Activated CD8-positive, alpha-beta memory T cell treated with anti-CD3 and anti-CD28 coated beads, Interleukin-2, amount 10 ng/mL, durations not matched to agents 7 days and 5 days (primary cell): ENCODE measurements at regions not wholly inside any gene's neighbourhood (a gene's known extent, or its start where the extent isn't known, plus 50 kb on each side); places are given as distances from the start of the nearest gene placed in this dataset.

Source experiments
- ATAC-seq: fragments of 150-1000 bp; cut with Tn5 transposase; one replicate; pipeline ENCODE4 v1.10.0; 2021; ENCODE audit warnings: moderate library complexity
- CTCF ChIA-PET: fragments of 350-600 bp; sonication (Branson Sonifier 250); formaldehyde crosslinking; loops from one replicate; lab custom pipeline; 2021; ENCODE audit warnings: antibody characterized with exemption; lab: Charles Lee
- DNase-seq: peaks from one replicate; pipeline ENCODE4 v3.0.0-alpha.2; 2020
- H3K27ac Mint-ChIP-seq: one replicate; pipeline ENCODE4 v1.8.0; 2021; ENCODE audit warnings: mild to moderate bottlenecking, mixed read lengths
- H3K27me3 Mint-ChIP-seq: one replicate; pipeline ENCODE4 v1.8.0; 2021; ENCODE audit warnings: mixed read lengths
- H3K36me3 Mint-ChIP-seq: one replicate; pipeline ENCODE4 v1.8.0; 2021; ENCODE audit warnings: mild to moderate bottlenecking, mixed read lengths
- H3K4me1 Mint-ChIP-seq: one replicate; pipeline ENCODE4 v1.8.0; 2021; ENCODE audit warnings: mixed read lengths
- H3K4me3 Mint-ChIP-seq: one replicate; pipeline ENCODE4 v1.8.0; 2021; ENCODE audit warnings: mild to moderate bottlenecking, moderate library complexity, mixed read lengths
- H3K9me3 Mint-ChIP-seq: one replicate; pipeline ENCODE4 v1.8.0; 2022; ENCODE audit warnings: low read depth, mixed read lengths

GRCh38 chr10:44835300-44835699 is 75.8 kb upstream of the TMEM72 start:
- CTCF ChIA-PET: no interaction called here
- no peaks in the 10 kb centered on the region for H3K9me3 Mint-ChIP-seq
- peaks cover 2% of the 10 kb centered on the region for H3K27me3 Mint-ChIP-seq
- H3K27ac Mint-ChIP-seq: no peak overlapping the region
- H3K4me3 Mint-ChIP-seq: no peak overlapping the region
- ATAC-seq (no peak), DNase-seq (no peak)
- no peaks in the 10 kb centered on the region for H3K4me1 Mint-ChIP-seq
- no peaks in the 10 kb centered on the region for H3K36me3 Mint-ChIP-seq

GRCh38 chr10:44843484-44843883 is 67.7 kb upstream of the TMEM72 start:
- Mint-ChIP-seq H3K4me3 (no peak overlapping the region), H3K36me3 (no peaks in the 10 kb centered on the region), H3K9me3 (no peaks in the 10 kb centered on the region), H3K27me3 (peaks cover 4% of the 10 kb centered on the region), H3K27ac (no peak overlapping the region), H3K4me1 (no peaks in the 10 kb centered on the region)
- DNase-seq (no peak), ATAC-seq (no peak)
- CTCF ChIA-PET: no interaction called here

DNA sequence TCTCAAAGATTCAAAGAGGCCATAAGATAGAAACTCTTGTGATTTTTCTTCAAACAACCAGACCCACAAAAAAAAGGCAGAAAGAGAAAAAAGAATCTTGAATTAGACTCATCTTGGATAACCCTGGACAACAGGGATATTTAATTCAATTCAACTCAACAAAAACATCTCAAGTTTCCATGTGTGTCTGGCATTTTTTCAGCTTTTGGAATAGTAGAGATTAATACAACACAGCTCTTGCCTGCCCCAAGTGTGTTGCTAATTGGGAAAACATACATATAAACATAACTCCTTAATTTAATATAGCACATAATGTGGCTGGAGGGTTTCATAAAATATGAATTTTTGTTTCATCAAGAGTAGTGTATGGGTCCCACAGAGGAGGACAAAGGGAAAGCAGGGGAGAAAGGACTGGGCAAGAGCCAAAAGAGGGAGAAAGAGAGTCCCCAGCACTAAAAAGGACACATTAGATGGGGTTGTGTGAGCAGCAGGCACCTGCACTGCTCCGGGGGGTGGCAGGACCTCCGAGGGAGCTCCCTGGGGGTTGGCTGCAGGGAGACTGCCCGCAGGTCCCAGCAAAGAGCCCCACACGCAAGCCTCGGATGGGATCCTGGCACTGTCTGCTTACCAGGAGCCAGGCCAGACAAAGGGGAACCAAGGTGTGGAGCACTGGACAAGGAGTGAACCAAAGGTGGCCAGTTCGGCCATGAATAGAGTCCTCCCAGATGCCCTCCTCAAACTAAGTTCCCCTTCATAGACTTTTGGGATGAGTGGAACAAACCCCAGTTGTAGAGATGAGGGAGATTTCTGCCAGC is 65.6 kb upstream of the TMEM72 start:
- Mint-ChIP-seq H3K4me1 (no peaks in the 10 kb centered on the region), H3K4me3 (no peak overlapping the region), H3K36me3 (no peaks in the 10 kb centered on the region), H3K27ac (no peak overlapping the region), H3K27me3 (peaks cover 4% of the 10 kb centered on the region), H3K9me3 (no peaks in the 10 kb centered on the region)
- no peak for ATAC-seq
- CTCF ChIA-PET: no interaction called here
- DNase-seq: no peak

DNA sequence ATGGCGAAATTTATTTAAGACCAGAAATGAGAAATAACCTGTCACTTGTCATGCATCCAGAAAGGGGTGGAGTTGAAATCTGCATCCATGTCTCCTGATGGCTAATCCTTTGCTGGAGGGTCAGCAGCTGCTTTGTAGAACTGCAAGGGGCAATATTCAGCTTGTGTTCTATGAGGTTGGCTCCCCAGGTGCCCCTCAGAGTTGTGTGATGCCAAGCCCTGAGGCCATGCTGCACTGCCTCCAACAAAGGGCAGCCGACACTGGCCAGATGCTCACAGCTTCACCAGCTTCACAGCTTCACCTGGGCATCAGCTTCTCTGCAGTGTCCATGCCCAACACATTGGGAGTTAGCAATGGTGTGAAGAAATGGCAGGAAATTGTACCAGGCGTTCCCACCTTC is 64.0 kb upstream of the TMEM72 start:
- no peaks in the 10 kb centered on the region for H3K9me3 Mint-ChIP-seq
- no peak for DNase-seq
- no peak overlapping the region for H3K27ac Mint-ChIP-seq
- H3K36me3 Mint-ChIP-seq: no peaks in the 10 kb centered on the region
- H3K4me1 Mint-ChIP-seq: no peaks in the 10 kb centered on the region
- no peak overlapping the region for H3K4me3 Mint-ChIP-seq
- ATAC-seq: no peak
- CTCF ChIA-PET: no interaction called here
- no peaks in the 10 kb centered on the region for H3K27me3 Mint-ChIP-seq

DNA sequence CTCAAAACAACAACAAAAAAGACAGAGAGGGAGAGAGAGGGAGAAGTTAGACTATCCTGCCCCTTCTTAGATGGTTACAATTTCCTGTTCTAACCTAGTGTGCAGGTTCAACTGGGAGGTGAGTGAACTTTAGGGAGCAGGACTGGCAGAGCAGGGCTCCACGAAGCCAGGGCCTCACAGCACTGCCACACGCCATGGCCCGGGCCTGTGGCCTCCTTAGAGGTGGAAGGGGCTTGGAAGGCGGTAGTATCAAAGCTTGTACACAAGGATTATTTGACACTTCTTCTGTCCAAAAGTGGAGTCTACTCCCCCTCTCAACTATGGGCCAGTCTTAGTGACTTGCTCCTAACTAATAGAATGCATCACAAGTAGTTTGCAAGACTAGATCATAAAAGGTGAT is 62.9 kb upstream of the TMEM72 start:
- Mint-ChIP-seq H3K9me3 (no peaks in the 10 kb centered on the region), H3K4me1 (no peaks in the 10 kb centered on the region), H3K27me3 (no peaks in the 10 kb centered on the region), H3K4me3 (no peak overlapping the region), H3K27ac (no peak overlapping the region), H3K36me3 (no peaks in the 10 kb centered on the region)
- DNase-seq (no peak), ATAC-seq (no peak)
- CTCF ChIA-PET: no interaction called here

DNA sequence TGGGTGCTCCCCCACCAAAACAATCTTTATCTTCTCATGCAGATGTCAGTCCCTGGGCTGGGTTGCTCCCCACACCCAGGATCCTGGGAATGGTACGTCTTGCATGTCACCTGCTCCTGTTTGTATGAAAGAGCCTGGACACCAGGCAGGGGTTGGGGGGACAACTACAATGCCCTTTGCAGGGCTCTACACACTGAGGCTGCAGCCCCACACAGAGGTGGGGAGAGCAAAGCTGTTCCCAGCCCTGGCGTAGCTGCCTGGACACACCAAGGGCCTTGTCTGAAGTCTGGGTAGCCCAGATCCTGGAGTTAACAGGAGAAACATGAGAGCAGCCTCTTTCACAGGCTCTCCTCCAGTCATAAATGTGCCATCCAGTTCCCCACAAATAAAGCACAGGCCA is 61.2 kb upstream of the TMEM72 start:
- DNase-seq: no peak
- CTCF ChIA-PET: no interaction called here

GRCh38 chr10:44850356-44850934 is 60.7 kb upstream of the TMEM72 start:
- Mint-ChIP-seq H3K4me1 (no peaks in the 10 kb centered on the region), H3K9me3 (no peaks in the 10 kb centered on the region), H3K27me3 (no peaks in the 10 kb centered on the region), H3K4me3 (no peak overlapping the region), H3K27ac (no peak overlapping the region), H3K36me3 (no peaks in the 10 kb centered on the region)
- CTCF ChIA-PET: no interaction called here
- no peak for DNase-seq
- ATAC-seq: no peak

More for the DNA sequence above, 61.2 kb upstream of the TMEM72 start:
- Mint-ChIP-seq H3K27ac (no peak overlapping the region), H3K36me3 (no peaks in the 10 kb centered on the region), H3K4me1 (no peaks in the 10 kb centered on the region), H3K27me3 (no peaks in the 10 kb centered on the region), H3K9me3 (no peaks in the 10 kb centered on the region), H3K4me3 (no peak overlapping the region)
- no peak for ATAC-seq

- no peaks in the 10 kb centered on the region for H3K36me3 Mint-ChIP-seq
- ATAC-seq (no peak), DNase-seq (no peak)
- H3K4me3 Mint-ChIP-seq: no peak overlapping the region
- no peak overlapping the region for H3K27ac Mint-ChIP-seq
- H3K27me3 Mint-ChIP-seq: no peaks in the 10 kb centered on the region
- H3K9me3 Mint-ChIP-seq: no peaks in the 10 kb centered on the region
- CTCF ChIA-PET: no interaction called here
- no peaks in the 10 kb centered on the region for H3K4me1 Mint-ChIP-seq
Observed at GRCh38 chr10:44851413-44851812, 59.7 kb upstream of the TMEM72 start.

- CTCF ChIA-PET: no interaction called here
- no peaks in the 10 kb centered on the region for H3K36me3 Mint-ChIP-seq
Observed at GRCh38 chr10:44851881-44852280, 59.3 kb upstream of the TMEM72 start.

DNA sequence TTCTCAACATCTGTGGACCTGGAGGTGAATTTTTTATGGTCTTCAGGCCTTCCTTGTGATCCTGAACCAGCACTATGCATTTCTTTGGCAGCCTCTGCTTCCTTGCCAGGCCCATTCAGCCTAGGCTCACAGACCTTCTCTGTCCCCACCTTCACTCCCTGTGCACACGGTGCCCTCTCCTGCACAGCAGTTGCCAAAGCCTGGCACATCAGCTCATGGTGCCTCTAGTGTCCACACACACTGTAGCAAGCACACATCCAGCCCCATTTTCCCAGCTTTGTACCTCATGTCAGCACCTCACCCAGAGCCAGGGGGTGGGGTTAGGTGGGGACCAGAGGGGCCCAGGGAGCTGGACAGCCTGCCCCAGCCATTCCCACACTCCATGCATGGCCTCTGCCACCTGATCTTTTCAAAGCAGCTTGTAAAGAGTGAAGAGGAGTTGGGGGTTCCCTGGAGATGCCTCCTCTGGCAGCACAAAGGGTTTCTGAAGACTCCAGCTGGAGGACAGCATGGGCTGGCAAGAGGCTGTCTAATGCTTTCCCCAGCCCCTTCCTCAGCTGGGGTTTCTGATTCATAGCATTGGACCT is 57.9 kb upstream of the TMEM72 start:
- Mint-ChIP-seq H3K36me3 (no peaks in the 10 kb centered on the region), H3K4me1 (no peaks in the 10 kb centered on the region), H3K4me3 (no peak overlapping the region), H3K27me3 (no peaks in the 10 kb centered on the region), H3K27ac (no peak overlapping the region), H3K9me3 (no peaks in the 10 kb centered on the region)
- ATAC-seq (no peak), DNase-seq (no peak)
- CTCF ChIA-PET: interaction anchor here (0.9 to 1.0 kb wide), 2 partner anchors 11 to 12 kb away, joined by 3 to 4 read pairs; no protein-coding TSS in a partner anchor

More at GRCh38 chr10:44851881-44852280, 59.3 kb upstream of the TMEM72 start:
- no peaks in the 10 kb centered on the region for H3K9me3 Mint-ChIP-seq
- no peak overlapping the region for H3K4me3 Mint-ChIP-seq
- H3K27ac Mint-ChIP-seq: no peak overlapping the region
- no peaks in the 10 kb centered on the region for H3K4me1 Mint-ChIP-seq
- no peak for ATAC-seq
- DNase-seq: no peak
- H3K27me3 Mint-ChIP-seq: no peaks in the 10 kb centered on the region

DNA sequence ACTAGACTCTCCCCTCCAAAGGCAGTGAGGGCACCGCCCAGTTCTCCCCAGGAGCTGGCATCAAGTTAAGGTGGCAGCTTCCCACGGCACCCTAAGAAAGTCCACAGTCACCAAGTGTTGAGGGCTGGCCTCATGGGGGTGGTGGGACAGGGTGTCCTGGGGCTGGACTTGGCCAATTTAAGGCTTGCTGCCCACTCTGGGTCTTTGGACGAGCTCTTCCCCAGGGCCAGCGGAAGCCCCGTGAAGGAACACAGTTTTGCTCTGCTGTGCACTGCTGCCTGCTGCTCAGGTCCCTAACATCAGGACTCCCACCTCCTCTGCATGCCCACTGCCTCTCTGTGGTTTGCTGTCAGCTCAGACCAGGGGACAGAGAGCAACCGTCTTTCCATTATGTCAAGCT is 57.3 kb upstream of the TMEM72 start:
- Mint-ChIP-seq H3K4me3 (no peak overlapping the region), H3K36me3 (no peaks in the 10 kb centered on the region), H3K27me3 (no peaks in the 10 kb centered on the region), H3K4me1 (no peaks in the 10 kb centered on the region), H3K27ac (no peak overlapping the region), H3K9me3 (no peaks in the 10 kb centered on the region)
- no peak for ATAC-seq
- DNase-seq: no peak
- CTCF ChIA-PET: interaction anchor here (0.9 to 1.0 kb wide), 2 partner anchors 10 to 11 kb away, joined by 3 to 4 read pairs; no protein-coding TSS in a partner anchor

- no peak for ATAC-seq
- CTCF ChIA-PET: no interaction called here
- H3K27ac Mint-ChIP-seq: no peak overlapping the region
- H3K4me3 Mint-ChIP-seq: no peak overlapping the region
- H3K27me3 Mint-ChIP-seq: no peaks in the 10 kb centered on the region
- H3K4me1 Mint-ChIP-seq: no peaks in the 10 kb centered on the region
- DNase-seq: no peak
- no peaks in the 10 kb centered on the region for H3K9me3 Mint-ChIP-seq
- no peaks in the 10 kb centered on the region for H3K36me3 Mint-ChIP-seq
Observed at GRCh38 chr10:44854693-44855350, 56.3 kb upstream of the TMEM72 start.

- ATAC-seq: no peak
- Mint-ChIP-seq H3K27ac (no peak overlapping the region), H3K4me3 (no peak overlapping the region), H3K36me3 (no peaks in the 10 kb centered on the region), H3K9me3 (no peaks in the 10 kb centered on the region), H3K4me1 (no peaks in the 10 kb centered on the region), H3K27me3 (no peaks in the 10 kb centered on the region)
- no peak for DNase-seq
- CTCF ChIA-PET: interaction anchor here (0.9 to 1.8 kb wide), 2 partner anchors 13 to 1184 kb away, joined by 3 to 7 read pairs; no protein-coding TSS in a partner anchor
Observed at GRCh38 chr10:44856696-44857095, 54.4 kb upstream of the TMEM72 start.
